ENCODE measurements at regions not wholly inside any gene's neighbourhood (a gene's known extent, or its start where the extent isn't known, plus 50 kb on each side); places are given as distances from the start of the nearest gene placed in this dataset.

DNA sequence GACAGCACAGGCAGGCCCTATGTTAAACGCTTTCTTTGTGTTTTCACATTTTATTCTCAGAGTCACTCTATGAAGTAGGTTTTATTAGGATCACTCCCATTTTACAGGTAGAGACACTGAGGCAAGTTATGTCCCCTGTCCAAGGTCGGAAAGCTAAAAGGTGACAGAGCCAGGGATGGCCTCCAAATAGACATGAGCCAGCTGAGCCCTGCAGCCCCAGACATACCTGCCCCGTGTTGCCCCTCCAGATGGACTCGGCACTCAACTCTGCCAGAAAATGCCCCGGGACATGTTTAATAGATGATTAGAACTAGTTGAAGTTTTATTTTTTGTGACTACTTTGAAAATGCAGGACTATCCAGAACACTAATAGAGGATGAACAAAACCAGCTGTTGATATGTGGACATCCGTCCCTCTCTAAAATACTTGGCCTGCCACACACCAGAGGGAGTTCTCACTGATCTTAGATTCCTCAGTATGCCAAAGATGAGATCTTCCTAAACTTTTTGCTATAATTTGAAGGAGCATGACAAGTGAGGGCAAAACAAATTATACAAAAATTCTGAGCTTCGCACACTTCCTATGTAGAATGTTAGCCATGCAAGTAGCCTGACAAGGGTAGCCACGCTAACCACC is 258.6 kb upstream of the ADAMTS16 start:
- no peak for DNase-seq (ENCODE audit: low read depth)

DNA sequence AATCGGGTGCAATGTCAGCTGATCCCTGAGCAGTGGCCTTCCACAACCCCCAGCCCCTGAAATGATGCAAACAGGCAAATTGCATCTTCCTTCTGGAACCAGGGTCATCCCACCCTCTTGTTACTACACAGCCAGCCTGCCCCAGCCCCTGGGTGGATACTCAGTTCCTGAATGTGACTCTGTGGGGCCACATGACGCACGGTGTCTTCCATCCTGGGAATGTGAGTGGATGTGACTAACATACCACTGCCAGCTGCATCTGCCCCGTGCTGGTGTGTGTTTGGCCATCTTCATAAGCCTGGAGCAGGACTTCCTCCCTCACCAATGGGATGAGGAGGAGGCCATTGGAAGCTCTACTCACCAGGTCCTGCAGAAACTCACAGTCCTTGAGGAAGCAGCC is 257.9 kb upstream of the ADAMTS16 start:
- no peak for DNase-seq (ENCODE audit: low read depth)

DNA sequence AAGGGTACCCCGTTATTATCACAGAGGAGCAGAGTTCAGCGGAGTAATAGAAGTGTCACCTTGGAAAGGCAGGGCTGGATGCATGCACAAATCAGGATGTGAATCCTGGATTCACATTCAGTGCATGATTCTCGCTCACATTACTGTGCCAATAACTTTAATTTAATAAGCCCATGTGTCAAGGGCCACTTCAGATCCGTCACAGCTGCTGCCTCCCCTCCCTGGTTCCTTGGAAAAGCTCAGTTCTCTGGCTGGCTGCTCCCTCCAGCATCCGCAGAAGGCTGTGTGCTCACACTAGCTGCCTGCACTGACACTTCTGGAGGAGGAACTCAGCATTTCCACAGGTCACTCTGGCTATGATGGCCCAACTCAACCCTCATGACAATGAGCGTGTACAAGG is 256.8 kb upstream of the ADAMTS16 start:
- DNase-seq (ENCODE audit: low read depth), result no peak

DNA sequence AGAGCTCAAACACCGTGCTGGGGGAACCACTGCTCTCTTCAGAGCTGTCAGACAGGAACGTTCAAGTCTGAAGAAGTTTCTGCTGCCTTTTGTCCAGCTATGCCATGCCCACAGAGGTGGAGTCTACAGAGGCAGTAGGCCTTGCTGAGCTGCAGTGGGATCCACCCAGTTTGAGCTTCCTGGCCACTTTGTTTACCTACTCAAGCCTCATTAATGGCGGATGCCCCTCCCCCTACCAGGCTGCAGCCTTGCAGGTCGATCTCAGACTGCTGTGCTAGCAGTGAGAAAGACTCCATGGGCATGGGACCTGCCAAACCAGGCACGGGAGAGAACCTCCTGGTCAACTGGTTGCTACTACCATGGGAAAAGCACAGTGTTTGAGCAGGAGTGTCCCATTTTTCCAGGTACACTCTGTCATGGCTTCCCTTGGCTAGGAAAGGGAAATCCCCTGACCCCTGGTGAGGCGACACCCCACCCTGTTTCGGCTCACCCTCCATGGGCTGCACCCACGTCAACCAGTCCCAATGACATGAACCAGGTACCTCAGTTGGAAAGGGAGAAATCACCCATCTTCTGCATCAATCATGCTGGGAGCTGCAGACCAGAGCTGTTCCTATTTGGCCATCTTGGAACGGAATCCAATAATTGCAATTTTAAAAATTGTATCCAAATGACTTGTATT is 246.9 kb upstream of the ADAMTS16 start:
- no peak for DNase-seq (ENCODE audit: low read depth)

DNA sequence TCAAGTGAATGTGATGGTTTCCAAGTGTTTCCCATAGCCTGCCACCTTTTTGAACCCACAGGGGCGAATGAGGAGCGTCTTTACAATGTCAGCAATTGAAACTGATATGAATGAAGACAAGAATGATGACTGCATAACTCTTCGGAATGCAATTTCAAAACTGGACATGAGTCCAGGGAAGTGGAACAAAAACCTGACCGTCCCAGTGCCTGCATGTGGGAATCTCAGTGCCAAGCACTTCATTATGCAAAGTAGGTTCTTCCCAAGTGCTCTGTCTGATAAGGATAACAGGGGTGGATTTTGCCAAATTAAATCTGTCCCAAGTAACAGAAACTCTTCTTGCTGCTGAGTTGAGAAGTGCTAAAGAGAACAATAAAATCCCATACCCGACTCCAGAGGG is 243.8 kb upstream of the ADAMTS16 start:
- DNase-seq (ENCODE audit: low read depth), result no peak

DNA sequence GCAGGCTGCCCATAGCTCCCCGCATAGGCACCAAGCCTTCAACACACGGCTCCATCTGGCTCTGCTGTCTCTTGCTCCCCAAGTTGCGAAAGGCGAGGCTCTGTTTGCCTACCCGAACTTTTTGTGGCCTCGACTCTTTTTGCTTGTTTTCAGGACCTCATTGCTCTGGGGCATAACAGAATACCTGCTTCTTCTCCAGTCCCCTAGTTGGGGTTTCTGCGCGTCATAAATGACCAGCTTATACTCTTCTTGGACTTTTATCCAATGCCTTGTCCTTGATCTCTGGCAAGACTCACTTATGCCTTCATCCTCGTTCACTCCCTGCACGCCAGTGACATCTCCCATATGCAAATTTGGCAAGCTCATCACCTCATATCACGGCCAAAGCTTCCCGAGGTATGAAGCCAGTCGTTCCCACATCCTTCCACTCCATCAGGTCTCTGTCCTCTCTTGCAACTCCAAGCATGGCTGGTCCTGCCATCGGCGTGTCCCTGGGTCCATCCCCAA is 238.8 kb upstream of the ADAMTS16 start:
- no peak for DNase-seq (ENCODE audit: low read depth)

DNA sequence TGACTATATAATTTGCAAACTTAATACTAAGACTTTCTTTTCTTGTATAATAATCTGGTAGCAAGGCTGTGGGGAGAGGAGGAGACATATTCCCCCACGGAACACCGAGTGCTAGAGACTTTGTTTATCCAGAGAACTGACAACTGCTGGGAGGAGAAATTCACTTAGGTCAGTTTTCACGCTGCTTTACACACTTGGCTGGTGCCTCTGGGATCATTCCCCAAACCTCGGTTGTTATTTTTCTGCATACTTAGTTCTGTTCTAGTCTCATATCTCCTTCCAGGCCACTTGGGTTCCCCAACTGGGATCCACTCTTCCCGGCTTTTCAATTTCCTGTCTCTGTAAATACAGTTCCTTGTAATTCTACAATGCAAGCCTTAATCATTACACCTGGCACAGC is 238.2 kb upstream of the ADAMTS16 start:
- no peak for DNase-seq (ENCODE audit: low read depth)

DNA sequence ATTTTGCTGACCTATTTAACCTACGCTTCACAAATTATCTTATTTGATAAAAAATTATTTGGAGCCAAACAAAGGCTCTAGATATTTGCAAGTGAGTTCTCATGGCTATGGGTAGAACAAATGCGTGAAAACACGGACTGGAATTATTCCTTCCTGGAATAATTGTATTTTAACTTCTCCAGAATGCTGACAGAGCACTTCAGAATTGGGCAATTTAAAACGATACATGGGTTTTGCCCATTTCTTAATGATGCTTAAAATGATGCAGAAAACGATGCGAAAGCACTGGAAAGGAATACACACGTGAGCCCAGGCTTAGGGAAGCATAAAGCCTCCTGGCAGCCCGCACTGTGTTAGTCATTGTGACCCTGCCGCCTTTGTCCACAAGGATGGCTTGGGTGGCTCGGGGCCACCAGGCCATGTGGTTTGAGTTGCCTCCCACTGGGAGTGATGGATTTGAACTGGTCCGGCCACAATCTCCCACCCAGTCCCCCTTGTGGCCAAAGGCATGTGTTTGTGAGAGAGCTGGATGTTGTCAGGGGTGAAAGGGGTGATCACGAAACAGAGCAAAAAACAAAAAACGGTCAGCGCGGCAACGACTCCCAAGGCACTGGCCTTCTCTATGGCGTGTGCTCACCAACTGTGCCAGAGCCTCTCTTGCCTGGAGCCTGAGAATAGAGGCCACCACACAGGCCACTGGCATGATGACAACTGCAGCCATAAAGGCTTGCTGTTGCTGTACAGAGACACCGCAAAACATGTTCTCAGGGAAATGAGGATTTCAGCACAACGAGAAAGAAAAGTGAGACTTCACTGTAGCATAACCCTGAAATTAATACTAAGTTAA is 234.2 kb upstream of the ADAMTS16 start:
- no peak for DNase-seq (ENCODE audit: low read depth)

DNA sequence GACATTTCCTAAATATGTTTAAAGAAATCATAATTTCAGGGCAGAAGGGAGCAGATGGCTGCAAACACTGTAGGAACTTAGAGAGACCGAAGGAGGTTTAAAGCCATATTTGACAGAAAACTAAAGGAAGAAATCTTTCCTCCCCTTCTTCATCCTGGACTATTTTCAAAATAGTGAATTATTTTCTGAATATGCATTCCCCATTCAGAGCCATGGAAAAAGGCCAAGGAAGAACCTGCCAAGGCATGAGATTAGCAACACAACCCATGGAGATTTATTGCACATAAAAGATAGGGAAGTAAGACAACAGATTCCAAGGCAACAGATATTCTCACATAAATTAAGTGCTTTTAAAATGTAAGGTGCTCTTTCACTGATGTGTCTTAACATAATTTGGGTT is 233.3 kb upstream of the ADAMTS16 start:
- DNase-seq (ENCODE audit: low read depth), result no peak

DNA sequence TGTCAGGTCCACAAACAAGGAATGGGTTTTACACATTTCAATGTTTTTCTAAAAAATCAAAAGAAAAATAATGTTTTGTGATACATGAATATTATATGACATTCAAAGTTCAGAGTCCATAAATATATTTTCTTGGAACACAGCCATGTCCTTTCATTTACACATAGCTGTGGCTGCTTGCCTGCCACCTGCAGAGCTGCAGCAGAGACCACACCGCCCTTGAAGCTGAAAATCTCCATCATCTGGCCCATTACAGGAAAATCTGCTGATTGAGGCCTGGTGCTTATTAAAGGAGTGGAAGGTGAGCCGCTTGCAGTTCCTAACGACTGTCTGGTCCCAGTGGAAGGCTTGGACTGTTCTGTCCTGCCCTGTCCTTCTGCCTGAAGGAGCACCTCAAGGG is 232.6 kb upstream of the ADAMTS16 start:
- DNase-seq (ENCODE audit: low read depth), result no peak

DNA sequence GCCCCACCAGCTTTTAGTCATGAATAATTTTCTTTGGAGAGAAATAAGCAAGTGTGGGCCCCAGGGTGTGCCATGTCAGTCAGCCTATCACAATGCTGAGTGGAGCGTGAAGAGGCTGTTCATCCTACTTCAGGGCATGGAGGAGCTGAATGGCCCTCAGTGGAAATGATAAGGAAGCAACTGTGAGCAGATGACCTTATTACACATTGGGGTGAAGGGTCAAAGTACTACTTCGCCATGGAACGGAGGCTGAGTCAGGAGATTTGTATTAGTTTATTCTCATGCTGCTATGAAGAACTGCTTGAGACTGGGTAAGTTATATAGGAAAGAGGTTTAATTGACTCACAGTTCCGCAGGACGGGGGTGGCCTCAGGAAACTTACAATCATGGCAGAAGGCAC is 231.0 kb upstream of the ADAMTS16 start:
- no peak for DNase-seq (ENCODE audit: low read depth)

DNA sequence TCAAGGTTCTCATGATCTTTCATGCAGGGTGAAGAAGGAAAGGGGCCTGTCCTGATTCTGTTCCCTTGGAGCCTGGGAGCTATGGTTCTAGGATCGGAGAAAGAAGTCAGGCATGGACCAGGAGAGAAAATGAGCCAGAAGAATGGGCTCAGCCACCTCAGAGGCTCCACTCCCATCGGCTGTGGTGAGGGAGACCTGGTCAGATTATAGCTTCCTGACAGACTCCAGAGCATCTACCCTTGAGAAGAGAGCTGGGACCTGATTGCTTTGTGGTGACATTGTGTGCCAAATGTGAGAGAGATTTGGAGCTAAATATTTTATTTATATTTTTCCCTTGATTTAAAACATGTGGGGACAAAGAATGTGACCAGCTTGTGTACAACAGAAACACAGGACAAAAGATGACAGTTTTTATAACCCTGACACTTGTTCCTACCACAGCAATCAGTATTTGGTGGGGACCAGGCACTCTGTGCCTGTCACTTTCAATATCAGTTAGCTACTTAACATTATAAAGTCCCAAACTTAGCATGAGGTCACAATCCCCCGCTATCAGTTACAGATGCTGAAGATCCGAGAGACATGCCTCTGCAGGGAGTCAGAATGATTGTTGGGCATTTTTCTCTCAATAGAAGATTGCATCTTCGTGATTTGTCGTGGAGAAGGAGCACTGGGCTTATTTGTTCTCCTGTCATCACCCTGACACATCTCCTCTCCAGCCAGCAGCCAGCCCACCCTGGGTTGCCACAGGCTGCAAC is 228.3 kb upstream of the ADAMTS16 start:
- no peak for DNase-seq (ENCODE audit: low read depth)

DNA sequence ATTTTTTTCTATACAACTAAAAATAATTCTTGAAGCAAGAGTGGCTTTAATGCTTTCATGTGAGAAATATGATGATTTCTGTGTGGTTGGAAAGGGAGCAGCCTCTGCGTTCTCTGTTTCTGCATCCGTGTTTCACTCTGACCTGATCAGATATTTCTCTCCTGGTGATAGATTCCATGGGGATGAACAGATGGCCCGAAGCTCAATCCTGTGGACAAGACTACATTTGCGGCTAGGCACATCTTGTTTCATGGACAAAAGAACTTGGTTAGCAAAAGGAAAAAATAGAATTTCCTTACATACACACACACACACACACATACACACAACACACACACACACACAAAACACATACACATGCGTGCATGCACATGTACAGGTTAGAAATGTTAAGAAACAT is 218.2 kb upstream of the ADAMTS16 start:
- no peak for DNase-seq (ENCODE audit: low read depth)

DNA sequence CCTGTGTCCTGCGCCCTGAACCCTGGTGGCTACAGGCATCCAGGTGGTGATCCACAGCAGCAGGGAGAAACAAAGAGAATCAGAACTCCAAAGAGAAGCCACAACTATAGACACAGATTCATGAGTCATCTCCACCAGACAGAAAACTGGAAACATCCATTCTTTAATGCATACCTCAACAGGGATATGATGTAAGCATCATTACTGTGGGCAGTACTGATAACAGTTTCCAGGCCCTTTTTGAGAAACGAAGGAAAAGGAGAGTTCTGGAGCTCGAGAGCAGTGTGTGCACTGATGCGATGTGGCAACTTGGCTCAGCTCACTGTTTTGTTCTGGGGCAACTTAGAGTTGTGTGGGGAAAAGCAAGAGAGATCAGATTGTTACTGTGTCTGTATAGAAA is 215.6 kb upstream of the ADAMTS16 start:
- no peak for DNase-seq (ENCODE audit: low read depth)

DNA sequence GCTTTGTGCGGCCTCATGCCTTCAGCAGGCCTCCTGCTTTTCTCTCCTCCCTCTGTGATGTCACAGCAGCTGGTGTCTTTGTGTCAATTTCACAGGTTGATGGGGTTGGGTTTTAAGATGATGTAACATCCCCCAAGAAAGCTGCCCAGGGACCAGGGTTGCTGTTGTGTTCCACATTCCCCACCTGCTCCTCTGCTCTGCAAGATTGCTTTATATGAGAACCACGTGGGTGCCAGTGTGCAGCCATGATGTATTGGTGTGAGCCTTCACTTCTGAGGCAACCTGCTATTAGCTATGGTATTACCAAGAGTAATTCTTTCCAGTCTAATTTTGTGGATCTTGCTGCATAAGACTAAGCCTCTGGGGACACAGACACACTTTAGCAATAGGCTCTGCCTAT is 213.0 kb upstream of the ADAMTS16 start:
- no peak for DNase-seq (ENCODE audit: low read depth)

DNA sequence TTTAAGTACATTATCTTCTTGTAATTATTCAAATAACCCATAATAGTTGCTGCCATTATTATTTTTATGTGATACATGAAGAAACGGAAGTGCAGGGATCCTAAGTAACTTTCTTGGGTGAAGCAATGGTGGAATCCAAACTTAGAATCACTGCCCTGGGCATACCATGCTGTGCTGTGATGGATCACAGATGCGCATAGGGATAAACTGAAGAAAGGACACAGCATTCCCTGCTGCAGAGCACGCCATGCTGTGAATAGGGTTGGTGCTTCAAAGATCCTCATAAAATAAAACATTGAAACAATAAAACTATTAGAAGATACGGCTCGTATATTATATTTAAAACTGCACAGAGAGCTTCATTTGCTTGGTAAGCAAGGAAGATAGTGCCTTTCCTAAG is 211.7 kb upstream of the ADAMTS16 start:
- DNase-seq (ENCODE audit: low read depth), result no peak

DNA sequence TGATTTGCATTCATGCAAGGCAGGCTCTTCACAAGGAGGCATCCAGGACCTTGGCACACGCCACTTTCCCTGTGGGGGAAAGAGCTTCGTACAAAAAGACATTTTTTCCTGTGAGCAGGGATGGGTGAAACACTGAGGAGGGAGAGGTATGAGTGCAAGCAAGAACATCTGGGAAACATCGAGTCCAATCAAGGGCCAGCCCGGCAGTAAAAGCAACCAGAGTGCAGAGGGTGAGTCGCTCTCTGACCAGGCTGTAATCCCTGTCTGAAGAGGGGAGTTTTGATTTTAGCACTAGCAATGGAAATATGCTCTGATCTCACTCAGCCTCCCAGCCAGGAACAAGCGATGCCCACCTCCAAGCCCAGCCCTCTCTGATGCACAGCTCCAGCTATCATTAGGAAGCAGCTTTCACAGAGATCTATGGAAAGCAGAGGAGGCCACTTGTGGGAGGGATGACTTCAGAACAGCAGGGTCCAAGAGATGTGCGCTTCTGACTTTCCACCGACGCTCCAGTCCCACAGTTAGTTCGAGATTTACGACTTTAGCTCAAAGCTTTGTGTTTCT is 211.0 kb upstream of the ADAMTS16 start:
- DNase-seq (ENCODE audit: low read depth), result no peak

DNA sequence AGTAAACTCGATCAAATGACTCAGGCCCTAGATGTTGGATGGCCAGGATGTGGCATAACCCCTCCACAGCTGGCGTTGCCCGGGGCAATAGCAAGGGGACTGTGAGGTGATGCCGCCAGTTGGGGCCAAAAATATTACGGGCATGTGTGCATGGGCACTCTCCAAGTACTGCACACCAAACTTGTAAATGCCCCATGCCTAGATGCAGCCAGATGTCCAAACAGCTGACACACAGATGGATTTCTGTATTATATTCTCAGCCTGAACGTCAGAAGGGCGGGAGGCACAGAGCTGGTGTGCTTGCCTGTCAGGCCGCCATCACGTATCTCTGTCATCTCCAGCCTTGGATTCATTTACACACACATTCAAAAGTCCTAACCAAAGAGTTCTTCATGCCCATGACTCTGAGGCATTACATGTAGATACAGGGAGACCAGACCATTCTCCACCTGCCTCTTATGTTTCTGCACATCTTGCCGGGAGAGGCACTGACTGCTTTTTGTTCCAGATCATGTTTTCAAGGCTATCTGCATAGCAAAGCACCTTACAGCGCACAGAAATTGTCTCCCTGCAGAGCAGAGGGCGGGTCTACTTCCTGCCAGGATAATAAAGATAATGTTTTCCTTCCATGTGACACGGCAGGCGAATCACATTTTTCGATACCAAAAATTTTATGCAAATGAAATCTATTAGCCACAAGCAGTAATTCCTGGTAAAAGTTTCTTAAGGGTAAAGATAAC is 200.9 kb upstream of the ADAMTS16 start:
- DNase-seq (ENCODE audit: low read depth), result no peak

DNA sequence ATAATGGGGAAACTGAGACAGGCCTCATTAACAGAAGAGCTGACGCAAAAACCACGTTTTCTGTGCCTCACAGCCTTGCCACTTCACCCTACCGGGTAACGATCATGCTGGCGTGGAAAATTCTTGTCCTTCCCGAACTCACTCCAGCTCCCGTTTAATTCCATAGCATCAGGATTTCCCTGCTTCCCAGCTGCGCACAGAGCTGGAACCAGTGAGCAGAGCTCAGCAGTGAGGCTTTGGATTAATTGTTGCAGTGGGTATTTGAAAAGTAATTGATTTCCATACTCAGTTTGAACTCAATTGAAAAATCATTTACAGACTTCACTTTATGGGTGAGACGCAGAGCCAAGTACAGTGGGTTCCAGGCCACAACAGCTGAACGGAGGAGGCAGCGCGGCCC is 199.0 kb upstream of the ADAMTS16 start:
- DNase-seq (ENCODE audit: low read depth), result no peak

DNA sequence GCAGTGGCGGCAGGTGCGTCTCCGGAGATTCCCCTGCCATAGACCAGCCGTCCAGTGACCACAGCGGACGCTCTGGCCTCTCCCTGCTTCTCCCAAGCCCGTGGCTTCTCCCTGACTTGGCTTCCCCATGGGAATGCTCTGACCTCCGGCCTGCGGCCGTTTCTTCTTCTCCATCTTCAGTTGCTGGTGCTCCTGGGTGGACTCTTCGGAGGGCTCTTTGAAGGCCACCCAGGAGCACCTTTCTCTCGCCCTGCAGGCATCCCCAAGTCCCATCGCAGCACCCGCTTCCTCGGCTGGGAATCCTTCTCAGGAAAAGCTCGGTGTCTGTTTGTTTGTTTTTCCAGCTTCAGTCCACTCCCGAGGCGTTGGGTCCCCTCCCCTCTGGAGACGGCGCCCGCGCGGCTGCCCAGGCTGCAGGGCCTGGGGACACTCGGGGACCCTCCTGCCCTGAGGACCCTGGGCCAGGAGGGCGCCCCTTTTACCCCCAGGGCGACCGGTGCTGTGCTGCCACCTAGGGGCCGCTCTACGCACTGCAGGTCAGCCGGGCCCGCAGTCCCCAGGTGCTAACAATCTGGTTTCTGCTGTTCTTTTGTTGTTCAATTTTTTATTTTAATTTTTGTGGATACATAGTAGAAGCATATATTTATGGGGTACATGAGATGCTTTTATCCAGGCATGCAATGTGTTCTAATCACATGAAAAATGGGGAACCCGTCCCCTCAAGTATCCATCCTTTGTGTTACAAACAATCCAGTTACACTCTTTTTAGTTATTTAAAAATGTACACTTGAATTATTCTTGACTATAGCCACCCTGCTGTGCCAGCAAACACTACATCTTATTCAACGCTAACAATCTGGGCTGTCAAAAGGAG is 197.9 kb upstream of the ADAMTS16 start:
- DNase-seq (ENCODE audit: low read depth), result no peak
